Body of pancreas (tissue), 4 donors: ENCODE measurements at regions not wholly inside any gene's neighbourhood (a gene's known extent, or its start where the extent isn't known, plus 50 kb on each side); places are given as distances from the start of the nearest gene placed in this dataset.

Experiments used
- CTCF ChIP-seq, 7 experiments: fragments of 450-650 bp in 4 of 7; fragments of 200-600 bp in 3 of 7; sonication (generic) in 3 of 7; IDR thresholded peaks; one replicate each; pipeline ENCODE4 v1.5.1; 2016 to 2019; ENCODE audit warnings: antibody characterized with exemption in 7 of 7
- POLR2A ChIP-seq, 3 donors: fragments of 450-650 bp; IDR thresholded peaks; one replicate each; pipeline ENCODE4 v1.6.1; 2016; ENCODE audit warnings: antibody characterized with exemption in 3 of 3, mild to moderate bottlenecking in 2 of 3

GRCh38 chr9:1964093-1964492, 51.1 kb upstream of the SMARCA2 start:
- no peak for TF ChIP-seq CTCF (IDR thresholded peaks at IDR 0.05)
- TF ChIP-seq POLR2A (IDR thresholded peaks at IDR 0.05): no peak
